SK-N-DZ (cell line): ENCODE measurements at regions not wholly inside any gene's neighbourhood (a gene's known extent, or its start where the extent isn't known, plus 50 kb on each side); places are given as distances from the start of the nearest gene placed in this dataset.

ENCODE experiments used
- DNase-seq: peaks from one replicate; pipeline ENCODE4 v3.0.0-alpha.2; 2015; ENCODE audit warnings: low spot score

DNA sequence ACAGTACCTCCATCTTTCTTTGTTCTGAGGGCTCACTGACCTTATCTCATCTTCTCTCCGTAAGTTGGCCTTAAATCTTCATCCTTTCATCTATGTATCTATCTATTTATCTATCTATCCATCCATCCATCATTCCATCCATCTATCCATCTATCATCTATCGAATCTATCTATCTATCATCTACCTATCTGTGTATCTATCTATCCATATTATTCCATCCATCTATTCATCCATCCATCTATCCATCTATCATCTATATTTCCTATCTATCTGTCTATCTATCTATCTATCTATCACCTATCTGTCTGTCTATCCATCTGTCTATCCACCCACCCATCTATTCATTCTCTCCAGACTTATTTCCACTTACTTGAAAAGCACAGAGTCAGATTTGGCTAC lies 147.3 kb upstream of the PMEPA1 start:
- DNase-seq: no peak

DNA sequence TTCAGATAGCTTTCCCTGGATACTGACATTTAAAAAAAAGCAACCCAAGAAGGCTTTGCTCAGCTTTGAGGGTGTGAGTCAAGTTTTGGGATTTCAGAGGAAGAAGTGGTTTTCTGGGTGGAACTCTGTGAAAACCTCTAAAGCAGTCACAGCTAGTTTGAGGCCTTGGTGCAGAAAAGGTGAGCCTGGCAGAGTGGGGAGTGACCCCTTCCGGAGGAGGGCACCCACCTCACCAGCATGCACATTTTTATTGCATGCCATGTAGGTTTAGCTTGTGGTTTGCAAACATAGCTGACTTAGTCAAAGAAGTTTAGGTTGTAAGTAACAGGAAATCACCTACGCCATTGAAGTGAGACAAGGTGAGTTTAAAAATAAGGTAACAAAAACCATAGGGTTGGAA lies 146.8 kb upstream of the PMEPA1 start:
- DNase-seq: no peak

DNA sequence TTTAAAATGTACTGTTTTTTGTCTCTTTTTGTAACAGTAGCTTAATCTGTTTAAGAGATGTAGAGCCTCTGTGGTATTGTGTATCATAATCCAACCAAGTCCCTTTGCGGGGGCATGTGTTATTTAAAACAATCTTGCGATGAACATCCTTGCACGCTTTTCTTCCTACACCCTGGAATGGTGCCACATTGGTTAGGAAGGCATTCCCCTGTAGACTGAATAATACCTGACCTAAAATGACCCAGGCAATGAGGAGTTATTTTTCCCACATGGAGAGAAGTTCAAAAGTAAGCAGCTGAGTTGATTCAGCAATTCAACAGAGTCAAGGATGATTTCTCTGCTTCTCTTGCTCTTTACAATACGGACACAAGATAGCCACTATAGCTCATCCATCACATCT lies 142.0 kb upstream of the PMEPA1 start:
- no peak for DNase-seq

- no peak for DNase-seq
Measured at GRCh38 chr20:57851025-57851682, 141.3 kb upstream of the PMEPA1 start.

DNA sequence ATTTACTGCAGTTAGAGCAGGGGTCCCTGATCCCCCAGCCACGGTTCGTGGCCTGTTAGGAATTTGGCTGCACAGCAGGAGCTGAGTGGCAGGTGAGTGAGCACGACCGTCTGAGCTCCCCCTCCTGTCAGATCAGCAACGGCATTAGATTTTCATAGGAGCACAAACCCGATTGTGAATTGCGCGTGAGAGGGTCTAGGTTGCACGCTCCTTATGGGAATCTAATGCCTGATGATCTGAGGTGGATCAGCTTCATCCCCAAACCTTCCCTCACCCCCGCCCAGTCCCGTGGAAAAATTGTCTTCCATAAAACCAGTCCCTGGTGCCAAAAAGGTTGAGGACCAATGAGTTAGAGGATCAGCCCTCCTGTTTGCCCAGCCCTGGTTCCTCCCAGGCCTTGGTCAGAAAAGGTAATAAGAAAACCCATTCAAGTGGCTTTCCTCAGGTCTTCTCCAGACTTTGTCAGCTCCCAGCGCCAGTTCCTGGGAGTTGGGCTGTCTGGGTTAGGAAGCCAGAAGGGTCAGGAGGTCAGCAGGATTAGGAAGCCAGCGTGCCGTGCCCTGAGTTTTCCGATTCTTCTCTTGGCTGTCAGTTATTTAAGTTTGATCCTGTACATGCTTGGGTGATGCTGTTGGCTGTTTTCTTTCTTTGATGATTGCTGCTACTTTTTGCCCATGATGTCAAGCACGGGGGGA lies 139.9 kb upstream of the PMEPA1 start:
- DNase-seq: no peak

DNA sequence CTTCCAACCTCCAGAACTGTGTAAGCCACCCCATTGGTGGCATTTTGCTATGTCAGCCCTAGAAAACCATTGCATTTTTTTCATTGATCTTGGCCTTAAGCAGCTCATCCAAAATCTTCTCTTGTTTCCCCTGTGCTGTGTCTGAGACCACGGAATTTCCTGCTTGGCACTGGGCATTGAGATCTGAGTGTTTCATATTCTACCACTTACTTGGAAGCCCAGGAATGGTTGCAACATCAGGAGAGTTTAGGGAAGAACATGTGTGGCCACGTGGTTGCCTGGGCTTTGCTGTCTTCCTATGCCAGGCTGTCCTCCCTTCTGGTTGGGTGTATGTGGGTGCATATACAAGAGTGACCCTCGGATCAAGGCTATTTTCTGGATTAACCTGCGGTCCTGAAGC lies 139.3 kb upstream of the PMEPA1 start:
- no peak for DNase-seq

- DNase-seq: no peak
Measured at GRCh38 chr20:57848282-57848681, 138.5 kb upstream of the PMEPA1 start.

DNA sequence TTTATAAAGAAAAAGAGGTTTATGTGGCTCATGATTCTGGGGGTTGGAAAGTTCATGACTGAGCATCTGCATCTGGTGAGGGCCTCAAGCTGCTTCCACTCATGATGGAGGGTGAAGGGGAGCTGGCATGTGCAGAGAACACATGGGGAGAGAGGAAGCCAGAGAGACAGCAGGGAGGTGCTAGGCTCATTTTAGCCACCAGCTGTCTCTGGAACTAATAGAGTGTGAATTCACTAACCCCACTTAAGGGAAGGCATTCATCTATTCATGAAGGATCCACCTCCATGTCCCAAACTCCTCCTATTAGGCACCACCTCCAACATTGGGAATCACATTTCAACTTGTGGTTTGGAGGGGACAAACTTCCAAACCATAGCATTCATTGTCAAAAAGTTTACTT lies 137.3 kb upstream of the PMEPA1 start:
- DNase-seq: no peak

- no peak for DNase-seq
Measured at GRCh38 chr20:57844626-57845596, 135.1 kb upstream of the PMEPA1 start.

- no peak for DNase-seq
Measured at GRCh38 chr20:57843941-57844625, 134.3 kb upstream of the PMEPA1 start.

DNA sequence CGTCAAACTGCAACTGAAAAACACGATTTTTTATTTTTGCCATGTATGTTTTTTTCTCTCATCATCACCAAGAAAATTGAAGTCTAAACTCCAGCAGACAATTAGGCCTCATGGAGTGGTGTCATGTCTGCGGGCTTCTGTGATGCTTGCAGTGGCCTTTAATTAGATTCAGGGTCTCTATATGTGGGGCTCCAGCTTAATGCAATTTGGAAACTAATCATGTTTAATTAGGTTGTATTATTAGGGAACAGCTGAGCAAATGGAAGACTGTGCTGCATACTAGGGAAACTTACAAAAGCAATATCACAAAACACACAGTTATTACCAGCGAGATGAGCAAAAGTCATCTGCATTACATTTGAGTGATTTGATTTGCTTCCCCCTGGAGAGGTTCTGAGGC lies 132.9 kb upstream of the PMEPA1 start:
- no peak for DNase-seq

DNA sequence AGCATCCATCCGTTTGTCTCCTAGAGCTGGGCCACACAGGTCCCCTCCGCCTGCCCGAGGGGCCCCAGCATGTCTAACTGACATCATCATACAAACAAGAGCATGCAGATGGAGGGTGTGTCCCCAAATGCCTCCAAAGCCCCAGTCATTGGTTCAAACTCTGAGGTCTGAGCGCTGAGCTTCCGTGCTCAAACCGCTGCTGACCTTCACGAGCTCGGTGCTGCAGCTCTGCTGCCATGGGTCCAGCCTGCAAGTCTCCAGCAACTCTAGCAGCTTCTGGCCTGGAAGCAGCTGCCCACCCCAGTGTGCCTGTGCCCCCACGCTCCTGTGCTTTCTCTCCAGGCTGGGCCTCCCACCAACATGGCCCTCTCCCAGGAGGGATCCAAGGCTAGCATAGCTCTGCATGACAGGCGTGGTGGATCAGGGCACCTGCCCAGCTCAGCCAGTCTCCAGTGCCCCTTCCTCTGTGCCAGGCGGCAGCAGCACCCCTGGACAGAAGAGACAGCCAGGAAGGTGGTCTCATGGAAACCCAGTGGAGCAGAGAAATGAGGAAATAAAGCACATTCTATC lies 131.6 kb upstream of the PMEPA1 start:
- DNase-seq: no peak

GRCh38 chr20:57840504-57841296 lies 130.9 kb upstream of the PMEPA1 start:
- DNase-seq: no peak

DNA sequence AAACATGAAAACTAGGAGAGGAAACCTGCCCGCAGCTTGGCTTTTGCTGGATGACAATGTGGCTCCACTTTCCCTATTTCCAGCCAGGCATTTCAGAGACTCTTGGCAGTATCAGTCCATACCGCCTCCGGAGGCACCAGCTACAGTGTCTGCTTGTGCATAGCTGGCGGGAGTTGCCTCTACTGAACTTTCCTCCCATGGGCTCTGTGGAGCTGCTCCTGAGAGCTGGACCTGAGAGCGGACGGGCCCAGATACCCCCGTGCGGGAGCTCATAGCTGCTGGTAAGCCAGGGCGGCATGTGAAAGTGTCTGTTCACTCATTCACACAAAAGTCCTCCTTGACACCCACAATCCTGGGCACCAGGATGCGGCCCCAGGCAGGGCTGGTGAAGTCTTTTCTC lies 130.3 kb upstream of the PMEPA1 start:
- DNase-seq: no peak

GRCh38 chr20:57838670-57839151 lies 128.9 kb upstream of the PMEPA1 start:
- DNase-seq: no peak

GRCh38 chr20:57837208-57838035 lies 127.6 kb upstream of the PMEPA1 start:
- DNase-seq: no peak

GRCh38 chr20:57835588-57836455 lies 126.0 kb upstream of the PMEPA1 start:
- peak; percentile 23 for DNase-seq

- no peak for DNase-seq
Measured at GRCh38 chr20:57835074-57835452, 125.2 kb upstream of the PMEPA1 start.
